NT2/D1 (cell line): ENCODE measurements at regions not wholly inside any gene's neighbourhood (a gene's known extent, or its start where the extent isn't known, plus 50 kb on each side); places are given as distances from the start of the nearest gene placed in this dataset.

ENCODE experiments used
- DNase-seq: peaks from one replicate; pipeline ENCODE4 v3.0.0-alpha.2; 2011; ENCODE audit warnings: low read depth, low spot score
- H3K27me3 ChIP-seq: 2 replicates; pipeline ENCODE4 v1.6.0; 2011; ENCODE audit warnings: mild to moderate bottlenecking; ENCODE audit not compliant: insufficient read length, insufficient read depth
- H3K36me3 ChIP-seq: 2 replicates; pipeline ENCODE4 v1.6.1; 2011; ENCODE audit warnings: mild to moderate bottlenecking, low read length, mixed read lengths; ENCODE audit not compliant: insufficient read depth, insufficient read length
- H3K4me1 ChIP-seq: 2 replicates; pipeline ENCODE4 v1.5.1; 2011; ENCODE audit not compliant: insufficient read depth, insufficient read length
- H3K4me3 ChIP-seq: 2 replicates; pipeline ENCODE4 v1.5.1; 2011; ENCODE audit warnings: low read depth; ENCODE audit not compliant: insufficient read length
- H3K9ac ChIP-seq: 2 replicates; pipeline ENCODE4 v1.6.0; 2011; ENCODE audit warnings: low read depth; ENCODE audit not compliant: insufficient read length
- H3K9me3 ChIP-seq: 2 replicates; pipeline ENCODE4 v1.5.1; 2011; ENCODE audit warnings: mild to moderate bottlenecking, low read length; ENCODE audit not compliant: insufficient read depth
- SUZ12 ChIP-seq: IDR thresholded peaks from 2 replicates; pipeline ENCODE4 v1.6.1; 2011; ENCODE audit not compliant: insufficient read length, insufficient read depth; ENCODE audit errors: extremely low read depth
- YY1 ChIP-seq: IDR thresholded peaks from 2 replicates; pipeline ENCODE4 v1.6.1; 2011; ENCODE audit not compliant: insufficient read length, insufficient read depth
- ZNF274 ChIP-seq: IDR thresholded peaks from 2 replicates; pipeline ENCODE4 v1.6.1; 2011; ENCODE audit warnings: mild to moderate bottlenecking, low read depth, low read length

GRCh38 chr12:43057566-43057965 is 468.0 kb upstream of the PRICKLE1 start:
- no peaks in the 10 kb centered on the region for H3K36me3 ChIP-seq
- no peaks in the 10 kb centered on the region for H3K27me3 ChIP-seq
- no peaks in the 10 kb centered on the region for H3K9me3 ChIP-seq
- no peak overlapping the region for H3K9ac ChIP-seq
- no peak overlapping the region for H3K4me3 ChIP-seq
- no peak for DNase-seq
- H3K4me1 ChIP-seq, result no peaks in the 10 kb centered on the region
- no peak for TF ChIP-seq YY1
- no peak for TF ChIP-seq SUZ12
- TF ChIP-seq ZNF274, result no peak

GRCh38 chr12:43054085-43054484 is 464.5 kb upstream of the PRICKLE1 start:
- TF ChIP-seq SUZ12 (no peak), ZNF274 (no peak), YY1 (no peak)
- Histone ChIP-seq H3K4me1 (no peaks in the 10 kb centered on the region), H3K27me3 (no peaks in the 10 kb centered on the region), H3K9me3 (no peaks in the 10 kb centered on the region), H3K9ac (no peak overlapping the region), H3K36me3 (no peaks in the 10 kb centered on the region), H3K4me3 (no peak overlapping the region)
- no peak for DNase-seq

GRCh38 chr12:43052441-43052840 is 462.9 kb upstream of the PRICKLE1 start:
- Histone ChIP-seq H3K9ac (no peak overlapping the region), H3K9me3 (no peaks in the 10 kb centered on the region), H3K36me3 (no peaks in the 10 kb centered on the region), H3K4me3 (no peak overlapping the region), H3K4me1 (no peaks in the 10 kb centered on the region), H3K27me3 (no peaks in the 10 kb centered on the region)
- no peak for DNase-seq
- no peak for TF ChIP-seq ZNF274
- no peak for TF ChIP-seq SUZ12
- no peak for TF ChIP-seq YY1

DNA sequence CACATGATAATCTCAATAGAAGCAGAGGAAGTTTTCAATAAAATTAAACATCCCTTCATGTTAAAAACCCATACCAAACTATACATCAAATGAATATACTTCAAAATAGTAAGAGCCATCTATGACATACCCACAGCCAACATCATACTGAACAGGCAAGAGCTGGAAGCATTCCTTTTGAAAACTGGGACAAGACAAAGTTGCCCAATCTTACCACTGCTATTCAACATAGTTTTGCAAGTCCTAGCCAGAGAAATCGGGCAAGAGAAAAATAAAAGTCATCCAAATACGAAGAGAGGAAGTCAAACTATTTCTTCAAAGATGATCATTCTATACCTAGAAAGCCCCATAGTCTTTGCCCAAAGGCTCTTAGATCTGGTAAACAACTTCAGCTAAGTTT is 454.7 kb upstream of the PRICKLE1 start:
- Histone ChIP-seq H3K36me3 (no peaks in the 10 kb centered on the region), H3K4me3 (no peak overlapping the region), H3K9ac (no peak overlapping the region), H3K4me1 (no peaks in the 10 kb centered on the region), H3K27me3 (no peaks in the 10 kb centered on the region), H3K9me3 (no peaks in the 10 kb centered on the region)
- DNase-seq, result no peak
- TF ChIP-seq ZNF274 (no peak), YY1 (no peak), SUZ12 (no peak)

- DNase-seq, result no peak
- no peak for TF ChIP-seq SUZ12
- TF ChIP-seq YY1, result no peak
- no peak for TF ChIP-seq ZNF274
Measured at GRCh38 chr12:43038991-43039390, 449.4 kb upstream of the PRICKLE1 start.

GRCh38 chr12:43029971-43030370 is 440.4 kb upstream of the PRICKLE1 start:
- H3K36me3 ChIP-seq, result no peaks in the 10 kb centered on the region
- no peak for DNase-seq
- peaks cover 12% of the 10 kb centered on the region for H3K9me3 ChIP-seq
- no peaks in the 10 kb centered on the region for H3K27me3 ChIP-seq
- no peak overlapping the region for H3K4me3 ChIP-seq
- TF ChIP-seq ZNF274 (no peak), SUZ12 (no peak), YY1 (no peak)
- no peaks in the 10 kb centered on the region for H3K4me1 ChIP-seq
- H3K9ac ChIP-seq, result no peak overlapping the region

More at GRCh38 chr12:43038991-43039390, 449.4 kb upstream of the PRICKLE1 start:
- Histone ChIP-seq H3K36me3 (no peaks in the 10 kb centered on the region), H3K4me3 (no peak overlapping the region), H3K9ac (no peak overlapping the region), H3K4me1 (no peaks in the 10 kb centered on the region), H3K9me3 (no peaks in the 10 kb centered on the region), H3K27me3 (no peaks in the 10 kb centered on the region)

- no peak for DNase-seq
Measured at GRCh38 chr12:43028826-43029225, 439.3 kb upstream of the PRICKLE1 start.

More at GRCh38 chr12:43028826-43029225, 439.3 kb upstream of the PRICKLE1 start:
- no peaks in the 10 kb centered on the region for H3K27me3 ChIP-seq
- H3K9me3 ChIP-seq, result peaks cover 12% of the 10 kb centered on the region
- no peak overlapping the region for H3K4me3 ChIP-seq
- no peaks in the 10 kb centered on the region for H3K4me1 ChIP-seq
- H3K36me3 ChIP-seq, result no peaks in the 10 kb centered on the region
- H3K9ac ChIP-seq, result no peak overlapping the region
- TF ChIP-seq SUZ12 (no peak), ZNF274 (no peak), YY1 (no peak)
